Stimulated activated CD4-positive, alpha-beta T cell treated with anti-CD3 and anti-CD28 coated beads, Interleukin-12 subunit alpha, Interleukin-12 subunit beta, amount 100 ng/mL, for 4 hours (primary cell): ENCODE measurements at regions not wholly inside any gene's neighbourhood (a gene's known extent, or its start where the extent isn't known, plus 50 kb on each side); places are given as distances from the start of the nearest gene placed in this dataset.
"Not testable (repeated sequence)": the region's sequence is repeated elsewhere in the genome, so short reads cannot be mapped to it uniquely, and the experiment has no call there.

Source experiments
- DNase-seq: peaks from one replicate; pipeline ENCODE4 v3.0.0-alpha.2; 2020

GRCh38 chr7:32221736-32222135 is 151.5 kb upstream of the PDE1C start:
- no peak for DNase-seq

- no peak for DNase-seq
Observed at GRCh38 chr7:32221056-32221455, 150.8 kb upstream of the PDE1C start.

GRCh38 chr7:32219831-32220230 is 149.6 kb upstream of the PDE1C start:
- not testable (repeated sequence) for DNase-seq

GRCh38 chr7:32219416-32219815 is 149.2 kb upstream of the PDE1C start:
- DNase-seq = no peak

- DNase-seq = no peak
Observed at GRCh38 chr7:32218741-32219288, 148.6 kb upstream of the PDE1C start.

GRCh38 chr7:32218154-32218467 is 147.9 kb upstream of the PDE1C start:
- no peak for DNase-seq

- DNase-seq = no peak
Observed at GRCh38 chr7:32217341-32218153, 147.3 kb upstream of the PDE1C start.

- no peak for DNase-seq
Observed at GRCh38 chr7:32216759-32217158, 146.6 kb upstream of the PDE1C start.

GRCh38 chr7:32215697-32216096 is 145.5 kb upstream of the PDE1C start:
- no peak for DNase-seq

- DNase-seq = no peak
Observed at GRCh38 chr7:32214913-32215312, 144.7 kb upstream of the PDE1C start.

- DNase-seq = no peak
Observed at GRCh38 chr7:32212321-32212720, 142.1 kb upstream of the PDE1C start.

- DNase-seq = no peak
Observed at GRCh38 chr7:32206987-32207386, 136.8 kb upstream of the PDE1C start.

GRCh38 chr7:32206488-32206887 is 136.3 kb upstream of the PDE1C start:
- DNase-seq = no peak

- DNase-seq = not testable (repeated sequence)
Observed at GRCh38 chr7:32205298-32205824, 135.2 kb upstream of the PDE1C start.

- DNase-seq = no peak
Observed at GRCh38 chr7:32204361-32205018, 134.3 kb upstream of the PDE1C start.

- no peak for DNase-seq
Observed at GRCh38 chr7:32200646-32201045, 130.4 kb upstream of the PDE1C start.

- DNase-seq = no peak
Observed at GRCh38 chr7:32194537-32194936, 124.3 kb upstream of the PDE1C start.

- no peak for DNase-seq
Observed at GRCh38 chr7:32191305-32191704, 121.1 kb upstream of the PDE1C start.

- DNase-seq = no peak
Observed at GRCh38 chr7:32179567-32179966, 109.4 kb upstream of the PDE1C start.

GRCh38 chr7:32178677-32179366 is 108.6 kb upstream of the PDE1C start:
- no peak for DNase-seq

GRCh38 chr7:32177232-32177631 is 107.0 kb upstream of the PDE1C start:
- no peak for DNase-seq

- no peak for DNase-seq
Observed at GRCh38 chr7:32175099-32175498, 104.9 kb upstream of the PDE1C start.

GRCh38 chr7:32171248-32171647 is 101.0 kb upstream of the PDE1C start:
- no peak for DNase-seq

GRCh38 chr7:32170838-32171237 is 100.6 kb upstream of the PDE1C start:
- no peak for DNase-seq
